Body of pancreas (tissue), 4 donors: ENCODE measurements at regions not wholly inside any gene's neighbourhood (a gene's known extent, or its start where the extent isn't known, plus 50 kb on each side); places are given as distances from the start of the nearest gene placed in this dataset.
A peak's percentile ranks its signal among the peaks of the same experiment; 100 is the strongest.

Experiments
- ATAC-seq: fragments of 150-250 bp; one replicate; pipeline ENCODE4 v1.9.1; 2016
- DNase-seq, 4 donors: peaks; one replicate each; pipeline ENCODE4 v3.0.0-alpha.2; 2019
- H3K27ac ChIP-seq, 4 donors: fragments of 200-600 bp; sonication (generic); 1 replicate in 3 of 4; 2 replicates in 1 of 4; pipeline versions ENCODE4 v1.5.1 to v1.6.1; 2016 to 2019; ENCODE audit warnings: mild to moderate bottlenecking in 1 of 4, mixed read lengths in 1 of 4, moderate library complexity in 1 of 4
- H3K27me3 ChIP-seq, 2 donors: fragments of 200-600 bp; sonication (generic); one replicate each; pipeline ENCODE4 v1.6.0; 2016; ENCODE audit warnings: mild to moderate bottlenecking in 1 of 2
- H3K36me3 ChIP-seq, 2 donors: fragments of 200-600 bp; sonication (generic); replicated peaks in 1 of 2; 2 replicates each; pipeline ENCODE4 v1.5.1; 2016; ENCODE audit warnings: low read depth in 2 of 2; ENCODE audit not compliant: insufficient read depth in 1 of 2
- H3K4me1 ChIP-seq: fragments of 200-600 bp; sonication (generic); one replicate; pipeline ENCODE4 v1.6.0; 2016
- H3K4me3 ChIP-seq, 2 donors: fragments of 200-600 bp; sonication (generic); 1 replicate in 1 of 2; 2 replicates in 1 of 2; pipeline ENCODE4 v1.5.1; 2016 to 2019
- H3K9me3 ChIP-seq, 3 donors: fragments of 200-600 bp; sonication (generic); 1 replicate in 2 of 3; 2 replicates in 1 of 3; pipeline ENCODE4 v1.5.1; 2016
- POLR2A ChIP-seq, 3 donors: fragments of 450-650 bp; IDR thresholded peaks; one replicate each; pipeline ENCODE4 v1.6.1; 2016; ENCODE audit warnings: antibody characterized with exemption in 3 of 3, mild to moderate bottlenecking in 2 of 3
- WGBS, 2 donors: methylation state at CpG; one replicate each; pipeline ENCODE4 v1.1.5; 2017; 5-methylcytosine and 5-hydroxymethylcytosine counted together
- intact Hi-C: fragments of 100-400 bp; cut with DNase I; formaldehyde crosslinking; loops from one replicate; pipeline ENCODE4 v1.15.1; 2023
- TF ChIP-seq, protein P1 (sequence below), 7 experiments: fragments of 450-650 bp in 4 of 7; fragments of 200-600 bp in 3 of 7; sonication (generic) in 3 of 7; IDR thresholded peaks; one replicate each; pipeline ENCODE4 v1.5.1; 2016 to 2019; ENCODE audit warnings: antibody characterized with exemption in 7 of 7

DNA sequence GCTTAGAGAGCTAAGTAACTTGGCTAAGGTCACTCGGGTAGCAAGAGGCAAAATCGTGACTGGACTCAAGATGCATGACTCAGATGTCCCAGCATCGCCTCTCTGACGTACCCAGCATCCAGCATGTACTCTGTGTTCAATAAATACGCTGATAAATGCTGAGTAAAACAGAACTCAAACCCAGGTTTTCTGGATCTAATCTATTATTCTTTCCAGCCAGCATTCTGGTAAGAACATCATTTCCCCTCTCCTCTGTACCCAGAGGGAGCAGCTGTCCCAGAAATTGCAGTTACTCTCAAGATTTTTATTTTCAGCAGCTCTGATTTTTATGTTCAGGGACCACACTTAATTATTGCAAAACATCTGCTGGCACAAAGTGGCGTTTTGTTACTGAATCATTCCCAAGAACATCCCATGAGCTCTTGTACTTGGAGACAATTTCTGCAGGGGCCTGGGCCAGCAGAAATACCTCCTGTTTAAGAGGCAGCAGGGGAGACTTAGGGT, 249.0 kb downstream of the PRDM2 start:
- Histone ChIP-seq H3K27me3 (no peaks in the 10 kb centered on the region), H3K36me3 (no peaks in the 10 kb centered on the region), H3K4me1 (no peaks in the 10 kb centered on the region), H3K4me3 (no peak overlapping the region), H3K9me3 (no peaks in the 10 kb centered on the region), H3K27ac (peak overlapping the region in 1 of 4 donors; percentile 55)
- TF ChIP-seq POLR2A (IDR thresholded peaks at IDR 0.05): no peak
- TF ChIP-seq, protein P1, sequence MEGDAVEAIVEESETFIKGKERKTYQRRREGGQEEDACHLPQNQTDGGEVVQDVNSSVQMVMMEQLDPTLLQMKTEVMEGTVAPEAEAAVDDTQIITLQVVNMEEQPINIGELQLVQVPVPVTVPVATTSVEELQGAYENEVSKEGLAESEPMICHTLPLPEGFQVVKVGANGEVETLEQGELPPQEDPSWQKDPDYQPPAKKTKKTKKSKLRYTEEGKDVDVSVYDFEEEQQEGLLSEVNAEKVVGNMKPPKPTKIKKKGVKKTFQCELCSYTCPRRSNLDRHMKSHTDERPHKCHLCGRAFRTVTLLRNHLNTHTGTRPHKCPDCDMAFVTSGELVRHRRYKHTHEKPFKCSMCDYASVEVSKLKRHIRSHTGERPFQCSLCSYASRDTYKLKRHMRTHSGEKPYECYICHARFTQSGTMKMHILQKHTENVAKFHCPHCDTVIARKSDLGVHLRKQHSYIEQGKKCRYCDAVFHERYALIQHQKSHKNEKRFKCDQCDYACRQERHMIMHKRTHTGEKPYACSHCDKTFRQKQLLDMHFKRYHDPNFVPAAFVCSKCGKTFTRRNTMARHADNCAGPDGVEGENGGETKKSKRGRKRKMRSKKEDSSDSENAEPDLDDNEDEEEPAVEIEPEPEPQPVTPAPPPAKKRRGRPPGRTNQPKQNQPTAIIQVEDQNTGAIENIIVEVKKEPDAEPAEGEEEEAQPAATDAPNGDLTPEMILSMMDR (IDR thresholded peaks at IDR 0.05): no peak
- 55% methylated on average over 6 of the region's 6 CpGs for WGBS, 2 donors
- DNase-seq (peak in 3 of 4 donors; percentile 24 to 43 (median 26)), ATAC-seq (peak; percentile 68)
- intact Hi-C loops: no loop called here

DNA sequence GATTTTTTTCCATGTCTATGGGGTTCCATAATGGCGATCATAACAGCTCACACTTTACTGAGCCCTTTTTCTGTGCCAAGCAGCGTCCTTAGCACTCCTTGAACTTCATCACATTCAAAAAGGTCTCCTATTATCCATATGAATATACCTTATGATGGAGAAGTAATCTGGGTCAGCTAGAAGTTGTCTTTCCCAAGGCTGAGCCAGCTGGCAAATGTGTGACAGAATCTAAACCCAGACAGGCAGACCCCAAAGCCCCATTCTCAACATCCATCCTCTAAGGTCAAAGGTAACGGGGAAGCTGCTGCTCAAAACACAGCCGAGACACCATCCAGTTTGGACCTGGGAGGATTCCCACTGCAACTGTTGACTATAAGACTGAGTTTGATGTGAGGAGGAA, 249.6 kb downstream of the PRDM2 start:
- DNase-seq: no peak
- ATAC-seq: no peak
- TF ChIP-seq, protein P1 (IDR thresholded peaks at IDR 0.05): no peak
- no peak for TF ChIP-seq POLR2A (IDR thresholded peaks at IDR 0.05)
- H3K36me3 ChIP-seq: no peaks in the 10 kb centered on the region
- H3K27me3 ChIP-seq: no peaks in the 10 kb centered on the region
- 69 to 74% methylated on average over 4 of the region's 4 CpGs for WGBS, 2 donors
- H3K4me1 ChIP-seq: no peaks in the 10 kb centered on the region
- peak overlapping the region in 1 of 4 donors; percentile 55 for H3K27ac ChIP-seq
- no peak overlapping the region for H3K4me3 ChIP-seq
- no peaks in the 10 kb centered on the region for H3K9me3 ChIP-seq
- intact Hi-C loops: no loop called here

DNA sequence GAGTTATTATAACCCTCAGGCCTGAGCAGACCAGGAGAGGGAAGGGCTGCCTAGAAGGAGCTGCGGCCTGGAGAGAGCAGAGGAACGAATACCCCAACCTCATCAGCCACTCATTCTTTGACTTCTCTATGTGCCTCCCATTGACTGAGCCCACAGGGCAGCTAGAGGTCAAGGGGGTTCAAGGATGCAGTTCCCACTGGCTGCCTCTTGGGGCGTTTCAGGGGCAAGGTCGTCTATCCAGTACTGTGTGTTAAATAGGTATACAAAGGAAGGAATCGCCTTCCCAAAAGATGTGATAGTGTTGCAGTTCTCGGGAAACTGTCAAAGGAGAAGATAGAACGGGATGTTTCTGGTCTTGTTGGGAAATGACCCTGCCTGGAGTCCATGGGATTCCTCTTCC, 250.6 kb downstream of the PRDM2 start:
- DNase-seq (no peak), ATAC-seq (no peak)
- no peaks in the 10 kb centered on the region for H3K27me3 ChIP-seq
- no peaks in the 10 kb centered on the region for H3K9me3 ChIP-seq
- WGBS, 2 donors: 45 to 61% methylated on average over 7 of the region's 7 CpGs
- H3K36me3 ChIP-seq: no peaks in the 10 kb centered on the region
- H3K27ac ChIP-seq: no peak overlapping the region
- intact Hi-C loops: no loop called here
- H3K4me3 ChIP-seq: no peak overlapping the region
- TF ChIP-seq, protein P1 (IDR thresholded peaks at IDR 0.05): no peak
- no peak for TF ChIP-seq POLR2A (IDR thresholded peaks at IDR 0.05)
- no peaks in the 10 kb centered on the region for H3K4me1 ChIP-seq

DNA sequence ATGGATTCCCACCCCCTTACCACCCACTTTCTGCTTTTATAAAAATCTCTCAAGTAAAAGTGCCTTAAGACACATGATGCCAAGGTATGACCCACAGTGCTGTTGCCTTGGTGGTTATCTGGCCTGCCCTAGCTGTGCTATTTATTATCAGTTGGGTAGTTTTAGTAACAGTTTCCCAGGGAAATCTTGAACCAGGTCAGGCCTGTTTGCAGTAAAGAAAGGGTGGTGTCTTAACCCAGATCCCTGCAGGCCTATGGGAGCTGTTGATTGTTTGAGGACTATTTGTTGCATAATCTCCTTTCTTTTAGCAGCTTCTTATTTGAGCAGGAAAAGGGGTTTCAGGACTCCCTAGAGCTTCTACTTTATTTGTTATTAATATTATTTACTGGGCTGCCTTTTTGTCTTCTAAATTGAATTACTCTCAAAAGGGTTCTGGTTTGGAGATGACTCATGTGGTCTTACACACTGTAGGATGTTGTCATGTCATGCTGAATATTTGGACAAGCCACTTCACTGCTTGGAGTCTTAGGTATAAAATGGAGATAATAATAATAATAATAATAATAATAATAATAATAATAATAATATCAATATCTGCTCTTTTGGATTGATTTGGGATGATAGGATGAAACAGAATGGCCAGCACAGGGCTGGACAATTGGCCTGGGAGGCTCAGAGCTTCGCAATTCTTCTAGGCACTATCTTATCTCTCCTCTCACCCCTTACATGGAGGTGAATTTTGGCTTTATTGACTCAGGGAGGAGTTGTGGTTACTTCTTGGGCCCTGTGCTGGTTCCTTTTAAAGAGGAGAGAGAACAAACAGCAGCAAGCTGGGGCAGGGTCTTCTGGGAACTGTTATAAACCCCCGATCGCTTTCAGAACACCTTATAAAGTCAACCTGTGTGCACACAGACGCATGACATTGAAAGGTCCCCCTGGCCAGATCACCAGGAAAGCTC, 252.1 kb downstream of the PRDM2 start:
- H3K27me3 ChIP-seq: no peaks in the 10 kb centered on the region
- no peak overlapping the region for H3K27ac ChIP-seq

More for the DNA sequence above, 252.1 kb downstream of the PRDM2 start:
- intact Hi-C loops: no loop called here
- no peak for TF ChIP-seq POLR2A (IDR thresholded peaks at IDR 0.05)
- TF ChIP-seq, protein P1 (IDR thresholded peaks at IDR 0.05): no peak
- DNase-seq (no peak), ATAC-seq (no peak)
- WGBS, 2 donors: 60 to 70% methylated on average over 4 of the region's 4 CpGs
- Histone ChIP-seq H3K36me3 (no peaks in the 10 kb centered on the region), H3K4me1 (no peaks in the 10 kb centered on the region), H3K4me3 (no peak overlapping the region), H3K9me3 (no peaks in the 10 kb centered on the region)
